Transverse colon (tissue), 4 donors: ENCODE measurements at regions not wholly inside any gene's neighbourhood (a gene's known extent, or its start where the extent isn't known, plus 50 kb on each side); places are given as distances from the start of the nearest gene placed in this dataset.

Experiments
- DNase-seq: peaks from one replicate; pipeline ENCODE4 v3.0.0-alpha.2; 2019
- H3K27ac ChIP-seq, 4 donors: fragments of 200-600 bp; sonication (generic); 2 replicates each; pipeline ENCODE4 v1.5.1; 2016 to 2018; ENCODE audit warnings: inconsistent platforms in 4 of 4
- H3K27me3 ChIP-seq: fragments of 200-600 bp; sonication (generic); 2 replicates; pipeline ENCODE4 v1.5.1; 2017; ENCODE audit warnings: inconsistent platforms
- H3K36me3 ChIP-seq, 4 donors: fragments of 200-600 bp; sonication (generic); 2 replicates each; pipeline ENCODE4 v1.5.1; 2017 to 2019; ENCODE audit warnings: inconsistent platforms in 4 of 4
- H3K4me1 ChIP-seq, 4 donors: fragments of 200-600 bp; sonication (generic); 2 replicates each; pipeline ENCODE4 v1.5.1; 2017 to 2020; ENCODE audit warnings: inconsistent platforms in 4 of 4
- H3K4me3 ChIP-seq, 4 donors: fragments of 200-600 bp; sonication (generic); 1 replicate in 1 of 4; 2 replicates in 3 of 4; pipeline versions ENCODE4 v1.5.1 to v1.6.1; 2017 to 2019; ENCODE audit warnings: inconsistent platforms in 4 of 4
- H3K9me3 ChIP-seq, 2 donors: fragments of 200-600 bp; sonication (generic); 2 replicates each; pipeline ENCODE4 v1.5.1; 2017 to 2019; ENCODE audit warnings: inconsistent platforms in 2 of 2
- CTCF ChIP-seq, 5 experiments: fragments of 200-600 bp in 3 of 5; fragments of 450-650 bp in 2 of 5; sonication (generic) in 3 of 5; IDR thresholded peaks; 1 replicate in 2 of 5; 2 replicates in 3 of 5; pipeline ENCODE4 v1.5.1; 2016 to 2017; ENCODE audit warnings: antibody characterized with exemption in 5 of 5, inconsistent platforms in 3 of 5, mild to moderate bottlenecking in 2 of 5, moderate library complexity in 1 of 5
- EP300 ChIP-seq: sonication (generic); formaldehyde crosslinking; IDR thresholded peaks from one replicate; pipeline ENCODE4 v1.6.1; 2017; ENCODE audit warnings: antibody characterized with exemption, low read depth
- POLR2A ChIP-seq: fragments of 450-650 bp; IDR thresholded peaks from one replicate; pipeline ENCODE4 v1.6.1; 2016; ENCODE audit warnings: antibody characterized with exemption, mild to moderate bottlenecking, moderate library complexity
- POLR2AphosphoS5 ChIP-seq, 3 donors: sonication (generic); formaldehyde crosslinking; IDR thresholded peaks; one replicate each; pipeline ENCODE4 v1.6.1; 2016; ENCODE audit warnings: antibody characterized with exemption in 3 of 3
- WGBS, 2 donors: methylation state at CpG; one replicate each; pipeline ENCODE4 v1.1.5; 2018; ENCODE audit warnings: low coverage in 1 of 2; 5-methylcytosine and 5-hydroxymethylcytosine counted together
- in situ Hi-C, 4 donors: fragments of 200-750 bp; cut with MboI; loops; one replicate each; pipeline versions ENCODE4 v1.15.0 to v1.15.1; 2017; ENCODE audit warnings: low sequenced_read_pairs in 3 of 4, low pct_ligation_motif_present in 1 of 4, low pct_unique_long_range_greater_than_20kb in 1 of 4
- intact Hi-C: fragments of 100-400 bp; cut with DNase I; formaldehyde crosslinking; loops from one replicate; pipeline ENCODE4 v1.15.1; 2023; ENCODE audit warnings: low total_unique reads

- 65 to 81% methylated on average over 5 of the region's 5 CpGs for WGBS, 2 donors
- no peaks in the 10 kb centered on the region for H3K9me3 ChIP-seq
- intact Hi-C loops (loop anchor here (10.0 kb wide), 1 partner anchor 1400 kb away; no protein-coding TSS in a partner anchor), in situ Hi-C loops (no loop called here)
- H3K36me3 ChIP-seq: no peaks in the 10 kb centered on the region
- peaks cover 6 to 15% (median 10%) of the 10 kb centered on the region in 4 donors for H3K4me1 ChIP-seq
- no peak overlapping the region for H3K4me3 ChIP-seq
- no peak overlapping the region for H3K27ac ChIP-seq
- no peak for DNase-seq
- no peak for TF ChIP-seq POLR2A
- no peak for TF ChIP-seq EP300
- TF ChIP-seq POLR2AphosphoS5 (IDR thresholded peaks at IDR 0.05): no peak
- no peak for TF ChIP-seq CTCF (IDR thresholded peaks at IDR 0.05)
- no peaks in the 10 kb centered on the region for H3K27me3 ChIP-seq
These were observed 135.0 kb upstream of the MAN1A1 start for GRCh38 chr6:119484598-119484997.

GRCh38 chr6:119483908-119484307 lies 134.3 kb upstream of the MAN1A1 start:
- H3K27ac ChIP-seq: no peak overlapping the region
- H3K27me3 ChIP-seq: no peaks in the 10 kb centered on the region
- in situ Hi-C loops: no loop called here
- H3K4me3 ChIP-seq: no peak overlapping the region
- no peaks in the 10 kb centered on the region for H3K9me3 ChIP-seq
- H3K36me3 ChIP-seq: no peaks in the 10 kb centered on the region
- DNase-seq: no peak
- TF ChIP-seq POLR2AphosphoS5 (IDR thresholded peaks at IDR 0.05) (no peak), CTCF (IDR thresholded peaks at IDR 0.05) (no peak), POLR2A (no peak), EP300 (no peak)
- intact Hi-C loops: loop anchor here (10.0 kb wide), 1 partner anchor 1399 kb away; no protein-coding TSS in a partner anchor
- peaks cover 6 to 21% (median 11%) of the 10 kb centered on the region in 4 donors for H3K4me1 ChIP-seq

GRCh38 chr6:119482850-119483285 lies 133.3 kb upstream of the MAN1A1 start:
- DNase-seq: no peak
- TF ChIP-seq EP300 (no peak), POLR2AphosphoS5 (IDR thresholded peaks at IDR 0.05) (no peak), CTCF (IDR thresholded peaks at IDR 0.05) (no peak), POLR2A (no peak)
- WGBS, 2 donors: 20 to 77% methylated on average over 1 to 4 of the region's 4 CpGs
- H3K4me3 ChIP-seq: no peak overlapping the region
- intact Hi-C loops: loop anchor here (10.0 kb wide), 1 partner anchor 1398 kb away; no protein-coding TSS in a partner anchor
- H3K4me1 ChIP-seq: peaks cover 6 to 21% (median 11%) of the 10 kb centered on the region in 4 donors
- in situ Hi-C loops: no loop called here
- no peak overlapping the region for H3K27ac ChIP-seq
- H3K36me3 ChIP-seq: no peaks in the 10 kb centered on the region
- no peaks in the 10 kb centered on the region for H3K9me3 ChIP-seq
- H3K27me3 ChIP-seq: no peaks in the 10 kb centered on the region

- Histone ChIP-seq H3K4me1 (peaks cover 6 to 21% (median 11%) of the 10 kb centered on the region in 4 donors), H3K27me3 (no peaks in the 10 kb centered on the region), H3K27ac (no peak overlapping the region), H3K4me3 (no peak overlapping the region), H3K9me3 (no peaks in the 10 kb centered on the region), H3K36me3 (no peaks in the 10 kb centered on the region)
- TF ChIP-seq CTCF (IDR thresholded peaks at IDR 0.05) (no peak), POLR2A (no peak), POLR2AphosphoS5 (IDR thresholded peaks at IDR 0.05) (no peak), EP300 (no peak)
- in situ Hi-C loops: no loop called here
- WGBS, 2 donors: 91 to 96% methylated on average over 1 of the region's 1 CpG
- no peak for DNase-seq
- intact Hi-C loops: loop anchor here (10.0 kb wide), 1 partner anchor 1397 kb away; no protein-coding TSS in a partner anchor
These were observed 132.4 kb upstream of the MAN1A1 start for GRCh38 chr6:119481976-119482375.
